ENCODE measurements at regions not wholly inside any gene's neighbourhood (a gene's known extent, or its start where the extent isn't known, plus 50 kb on each side); places are given as distances from the start of the nearest gene placed in this dataset.

DNA sequence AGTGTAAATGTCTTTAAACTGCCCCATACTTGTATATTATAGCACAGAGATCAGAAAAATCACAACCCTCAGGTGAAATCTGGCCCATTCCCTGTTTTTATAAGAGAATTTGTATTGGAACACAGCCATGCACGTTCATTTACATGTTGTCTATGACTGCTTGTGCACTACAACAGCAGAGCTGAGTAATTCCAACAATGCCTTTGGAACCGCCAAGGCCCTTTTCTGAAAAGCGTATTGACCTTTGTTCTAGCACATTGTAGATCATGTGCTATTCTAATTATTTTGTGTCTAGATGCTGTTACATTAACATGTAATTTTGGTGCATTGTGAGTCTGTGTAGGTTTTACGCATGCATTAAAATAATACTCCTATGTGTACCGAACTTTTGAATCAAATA, 339.6 kb downstream of the CHRM3 start (continued):
- TF ChIP-seq, protein P1, sequence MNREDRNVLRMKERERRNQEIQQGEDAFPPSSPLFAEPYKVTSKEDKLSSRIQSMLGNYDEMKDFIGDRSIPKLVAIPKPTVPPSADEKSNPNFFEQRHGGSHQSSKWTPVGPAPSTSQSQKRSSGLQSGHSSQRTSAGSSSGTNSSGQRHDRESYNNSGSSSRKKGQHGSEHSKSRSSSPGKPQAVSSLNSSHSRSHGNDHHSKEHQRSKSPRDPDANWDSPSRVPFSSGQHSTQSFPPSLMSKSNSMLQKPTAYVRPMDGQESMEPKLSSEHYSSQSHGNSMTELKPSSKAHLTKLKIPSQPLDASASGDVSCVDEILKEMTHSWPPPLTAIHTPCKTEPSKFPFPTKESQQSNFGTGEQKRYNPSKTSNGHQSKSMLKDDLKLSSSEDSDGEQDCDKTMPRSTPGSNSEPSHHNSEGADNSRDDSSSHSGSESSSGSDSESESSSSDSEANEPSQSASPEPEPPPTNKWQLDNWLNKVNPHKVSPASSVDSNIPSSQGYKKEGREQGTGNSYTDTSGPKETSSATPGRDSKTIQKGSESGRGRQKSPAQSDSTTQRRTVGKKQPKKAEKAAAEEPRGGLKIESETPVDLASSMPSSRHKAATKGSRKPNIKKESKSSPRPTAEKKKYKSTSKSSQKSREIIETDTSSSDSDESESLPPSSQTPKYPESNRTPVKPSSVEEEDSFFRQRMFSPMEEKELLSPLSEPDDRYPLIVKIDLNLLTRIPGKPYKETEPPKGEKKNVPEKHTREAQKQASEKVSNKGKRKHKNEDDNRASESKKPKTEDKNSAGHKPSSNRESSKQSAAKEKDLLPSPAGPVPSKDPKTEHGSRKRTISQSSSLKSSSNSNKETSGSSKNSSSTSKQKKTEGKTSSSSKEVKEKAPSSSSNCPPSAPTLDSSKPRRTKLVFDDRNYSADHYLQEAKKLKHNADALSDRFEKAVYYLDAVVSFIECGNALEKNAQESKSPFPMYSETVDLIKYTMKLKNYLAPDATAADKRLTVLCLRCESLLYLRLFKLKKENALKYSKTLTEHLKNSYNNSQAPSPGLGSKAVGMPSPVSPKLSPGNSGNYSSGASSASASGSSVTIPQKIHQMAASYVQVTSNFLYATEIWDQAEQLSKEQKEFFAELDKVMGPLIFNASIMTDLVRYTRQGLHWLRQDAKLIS (CRISPR knock-in tag; IDR thresholded peaks at IDR 0.05; ENCODE audit: borderline replicate concordance), result no peak
- TF ChIP-seq JUN (CRISPR knock-in tag; IDR thresholded peaks at IDR 0.05) (no peak), E2F5 (CRISPR knock-in tag; IDR thresholded peaks at IDR 0.05) (no peak), EMX1 (CRISPR knock-in tag; IDR thresholded peaks at IDR 0.05) (no peak)

GRCh38 chr1:239730378-239730777, 344.0 kb downstream of the CHRM3 start:
- Mint-ChIP-seq H3K27me3 (ENCODE audit: low read depth) (no peaks in the 10 kb centered on the region), H3K9me3 (no peaks in the 10 kb centered on the region), H3K4me3 (no peak overlapping the region), H3K4me1 (peaks cover 7% of the 10 kb centered on the region), H3K27ac (no peak overlapping the region), H3K36me3 (no peaks in the 10 kb centered on the region)
- ChIA-PET CTCF (no interaction called here), POLR2A (no interaction called here)
- no peak for DNase-seq (ENCODE audit: low spot score)
- ATAC-seq, result no peak
- TF ChIP-seq ZSCAN18 (CRISPR knock-in tag; IDR thresholded peaks at IDR 0.05) (no peak), CREB1 (CRISPR knock-in tag; IDR thresholded peaks at IDR 0.05) (no peak), TCF7 (CRISPR knock-in tag; IDR thresholded peaks at IDR 0.05; ENCODE audit: low read depth) (no peak), SOX15 (CRISPR knock-in tag; IDR thresholded peaks at IDR 0.05) (no peak), ZNF232 (CRISPR knock-in tag; IDR thresholded peaks at IDR 0.05) (no peak), ZBTB21 (CRISPR knock-in tag; IDR thresholded peaks at IDR 0.05; ENCODE audit: borderline replicate concordance) (no peak), NFATC4 (CRISPR knock-in tag; IDR thresholded peaks at IDR 0.05) (no peak), ESRRA (CRISPR knock-in tag; IDR thresholded peaks at IDR 0.05; ENCODE audit: borderline replicate concordance) (no peak), FOXJ3 (CRISPR knock-in tag; IDR thresholded peaks at IDR 0.05; ENCODE audit: borderline replicate concordance) (no peak), NFYB (CRISPR knock-in tag; conservative IDR thresholded peaks at IDR 0.05; ENCODE audit: low read depth) (no peak), MXD4 (CRISPR knock-in tag; IDR thresholded peaks at IDR 0.05; ENCODE audit: borderline replicate concordance) (no peak), ZNF671 (CRISPR knock-in tag; IDR thresholded peaks at IDR 0.05) (no peak), ZNF219 (CRISPR knock-in tag; IDR thresholded peaks at IDR 0.05; ENCODE audit: borderline replicate concordance) (no peak), MAX (CRISPR knock-in tag; IDR thresholded peaks at IDR 0.05) (no peak), ATF3 (CRISPR knock-in tag; conservative IDR thresholded peaks at IDR 0.05) (no peak)
- TF ChIP-seq, protein P2, sequence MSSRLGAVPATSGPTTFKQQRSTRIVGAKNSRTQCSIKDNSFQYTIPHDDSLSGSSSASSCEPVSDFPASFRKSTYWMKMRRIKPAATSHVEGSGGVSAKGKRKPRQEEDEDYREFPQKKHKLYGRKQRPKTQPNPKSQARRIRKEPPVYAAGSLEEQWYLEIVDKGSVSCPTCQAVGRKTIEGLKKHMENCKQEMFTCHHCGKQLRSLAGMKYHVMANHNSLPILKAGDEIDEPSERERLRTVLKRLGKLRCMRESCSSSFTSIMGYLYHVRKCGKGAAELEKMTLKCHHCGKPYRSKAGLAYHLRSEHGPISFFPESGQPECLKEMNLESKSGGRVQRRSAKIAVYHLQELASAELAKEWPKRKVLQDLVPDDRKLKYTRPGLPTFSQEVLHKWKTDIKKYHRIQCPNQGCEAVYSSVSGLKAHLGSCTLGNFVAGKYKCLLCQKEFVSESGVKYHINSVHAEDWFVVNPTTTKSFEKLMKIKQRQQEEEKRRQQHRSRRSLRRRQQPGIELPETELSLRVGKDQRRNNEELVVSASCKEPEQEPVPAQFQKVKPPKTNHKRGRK (CRISPR knock-in tag; IDR thresholded peaks at IDR 0.05; ENCODE audit: borderline replicate concordance), result no peak
- TF ChIP-seq, protein P3, sequence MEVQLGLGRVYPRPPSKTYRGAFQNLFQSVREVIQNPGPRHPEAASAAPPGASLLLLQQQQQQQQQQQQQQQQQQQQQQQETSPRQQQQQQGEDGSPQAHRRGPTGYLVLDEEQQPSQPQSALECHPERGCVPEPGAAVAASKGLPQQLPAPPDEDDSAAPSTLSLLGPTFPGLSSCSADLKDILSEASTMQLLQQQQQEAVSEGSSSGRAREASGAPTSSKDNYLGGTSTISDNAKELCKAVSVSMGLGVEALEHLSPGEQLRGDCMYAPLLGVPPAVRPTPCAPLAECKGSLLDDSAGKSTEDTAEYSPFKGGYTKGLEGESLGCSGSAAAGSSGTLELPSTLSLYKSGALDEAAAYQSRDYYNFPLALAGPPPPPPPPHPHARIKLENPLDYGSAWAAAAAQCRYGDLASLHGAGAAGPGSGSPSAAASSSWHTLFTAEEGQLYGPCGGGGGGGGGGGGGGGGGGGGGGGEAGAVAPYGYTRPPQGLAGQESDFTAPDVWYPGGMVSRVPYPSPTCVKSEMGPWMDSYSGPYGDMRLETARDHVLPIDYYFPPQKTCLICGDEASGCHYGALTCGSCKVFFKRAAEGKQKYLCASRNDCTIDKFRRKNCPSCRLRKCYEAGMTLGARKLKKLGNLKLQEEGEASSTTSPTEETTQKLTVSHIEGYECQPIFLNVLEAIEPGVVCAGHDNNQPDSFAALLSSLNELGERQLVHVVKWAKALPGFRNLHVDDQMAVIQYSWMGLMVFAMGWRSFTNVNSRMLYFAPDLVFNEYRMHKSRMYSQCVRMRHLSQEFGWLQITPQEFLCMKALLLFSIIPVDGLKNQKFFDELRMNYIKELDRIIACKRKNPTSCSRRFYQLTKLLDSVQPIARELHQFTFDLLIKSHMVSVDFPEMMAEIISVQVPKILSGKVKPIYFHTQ (CRISPR knock-in tag; IDR thresholded peaks at IDR 0.05), result no peak

Data from WTC11 (cell line).